H1 (cell line): ENCODE measurements at regions not wholly inside any gene's neighbourhood (a gene's known extent, or its start where the extent isn't known, plus 50 kb on each side); places are given as distances from the start of the nearest gene placed in this dataset.

Experiments
- SAP30 ChIP-seq: fragments of 300-600 bp; sonication (generic); IDR thresholded peaks from 2 replicates; pipeline ENCODE4 v1.7.1; 2012; ENCODE audit warnings: low read length, moderate library complexity, mild to moderate bottlenecking, inconsistent platforms; ENCODE audit not compliant: insufficient read depth, insufficient replicate concordance
- TBP ChIP-seq: IDR thresholded peaks from 2 replicates; pipeline ENCODE4 v1.6.1; 2011; ENCODE audit warnings: low read depth, low read length, improper control_type of control experiment
- TF ChIP-seq, protein P1 (sequence below): fragments of 300-600 bp; sonication (generic); IDR thresholded peaks from 2 replicates; pipeline ENCODE4 v1.7.1; 2012; ENCODE audit warnings: low read length, moderate library complexity, mild to moderate bottlenecking, inconsistent platforms; ENCODE audit not compliant: insufficient replicate concordance
- TF ChIP-seq, protein P2 (sequence below): IDR thresholded peaks from 2 replicates; pipeline ENCODE4 v1.6.1; 2011; ENCODE audit warnings: low read depth, mild to moderate bottlenecking, low read length; ENCODE audit not compliant: insufficient read depth

DNA sequence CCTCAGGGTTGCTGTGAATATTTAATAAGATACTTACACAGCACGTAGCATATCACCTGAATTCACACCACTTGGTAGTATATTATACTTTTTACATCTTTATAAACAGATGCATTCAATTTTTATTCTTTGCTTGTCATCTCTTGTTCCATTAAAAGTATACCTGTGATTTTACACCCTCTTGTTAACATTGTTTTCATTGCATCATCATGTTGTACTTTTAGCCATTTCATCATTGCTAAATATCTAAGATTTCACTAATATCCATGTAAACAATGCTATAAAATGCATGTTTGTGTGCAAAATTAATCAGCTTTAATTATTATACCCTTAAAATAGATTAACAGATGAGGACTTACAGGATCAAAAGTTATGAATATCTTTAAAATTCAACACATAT is 155.3 kb downstream of the MEX3B start (continued):
- TF ChIP-seq, protein P1, sequence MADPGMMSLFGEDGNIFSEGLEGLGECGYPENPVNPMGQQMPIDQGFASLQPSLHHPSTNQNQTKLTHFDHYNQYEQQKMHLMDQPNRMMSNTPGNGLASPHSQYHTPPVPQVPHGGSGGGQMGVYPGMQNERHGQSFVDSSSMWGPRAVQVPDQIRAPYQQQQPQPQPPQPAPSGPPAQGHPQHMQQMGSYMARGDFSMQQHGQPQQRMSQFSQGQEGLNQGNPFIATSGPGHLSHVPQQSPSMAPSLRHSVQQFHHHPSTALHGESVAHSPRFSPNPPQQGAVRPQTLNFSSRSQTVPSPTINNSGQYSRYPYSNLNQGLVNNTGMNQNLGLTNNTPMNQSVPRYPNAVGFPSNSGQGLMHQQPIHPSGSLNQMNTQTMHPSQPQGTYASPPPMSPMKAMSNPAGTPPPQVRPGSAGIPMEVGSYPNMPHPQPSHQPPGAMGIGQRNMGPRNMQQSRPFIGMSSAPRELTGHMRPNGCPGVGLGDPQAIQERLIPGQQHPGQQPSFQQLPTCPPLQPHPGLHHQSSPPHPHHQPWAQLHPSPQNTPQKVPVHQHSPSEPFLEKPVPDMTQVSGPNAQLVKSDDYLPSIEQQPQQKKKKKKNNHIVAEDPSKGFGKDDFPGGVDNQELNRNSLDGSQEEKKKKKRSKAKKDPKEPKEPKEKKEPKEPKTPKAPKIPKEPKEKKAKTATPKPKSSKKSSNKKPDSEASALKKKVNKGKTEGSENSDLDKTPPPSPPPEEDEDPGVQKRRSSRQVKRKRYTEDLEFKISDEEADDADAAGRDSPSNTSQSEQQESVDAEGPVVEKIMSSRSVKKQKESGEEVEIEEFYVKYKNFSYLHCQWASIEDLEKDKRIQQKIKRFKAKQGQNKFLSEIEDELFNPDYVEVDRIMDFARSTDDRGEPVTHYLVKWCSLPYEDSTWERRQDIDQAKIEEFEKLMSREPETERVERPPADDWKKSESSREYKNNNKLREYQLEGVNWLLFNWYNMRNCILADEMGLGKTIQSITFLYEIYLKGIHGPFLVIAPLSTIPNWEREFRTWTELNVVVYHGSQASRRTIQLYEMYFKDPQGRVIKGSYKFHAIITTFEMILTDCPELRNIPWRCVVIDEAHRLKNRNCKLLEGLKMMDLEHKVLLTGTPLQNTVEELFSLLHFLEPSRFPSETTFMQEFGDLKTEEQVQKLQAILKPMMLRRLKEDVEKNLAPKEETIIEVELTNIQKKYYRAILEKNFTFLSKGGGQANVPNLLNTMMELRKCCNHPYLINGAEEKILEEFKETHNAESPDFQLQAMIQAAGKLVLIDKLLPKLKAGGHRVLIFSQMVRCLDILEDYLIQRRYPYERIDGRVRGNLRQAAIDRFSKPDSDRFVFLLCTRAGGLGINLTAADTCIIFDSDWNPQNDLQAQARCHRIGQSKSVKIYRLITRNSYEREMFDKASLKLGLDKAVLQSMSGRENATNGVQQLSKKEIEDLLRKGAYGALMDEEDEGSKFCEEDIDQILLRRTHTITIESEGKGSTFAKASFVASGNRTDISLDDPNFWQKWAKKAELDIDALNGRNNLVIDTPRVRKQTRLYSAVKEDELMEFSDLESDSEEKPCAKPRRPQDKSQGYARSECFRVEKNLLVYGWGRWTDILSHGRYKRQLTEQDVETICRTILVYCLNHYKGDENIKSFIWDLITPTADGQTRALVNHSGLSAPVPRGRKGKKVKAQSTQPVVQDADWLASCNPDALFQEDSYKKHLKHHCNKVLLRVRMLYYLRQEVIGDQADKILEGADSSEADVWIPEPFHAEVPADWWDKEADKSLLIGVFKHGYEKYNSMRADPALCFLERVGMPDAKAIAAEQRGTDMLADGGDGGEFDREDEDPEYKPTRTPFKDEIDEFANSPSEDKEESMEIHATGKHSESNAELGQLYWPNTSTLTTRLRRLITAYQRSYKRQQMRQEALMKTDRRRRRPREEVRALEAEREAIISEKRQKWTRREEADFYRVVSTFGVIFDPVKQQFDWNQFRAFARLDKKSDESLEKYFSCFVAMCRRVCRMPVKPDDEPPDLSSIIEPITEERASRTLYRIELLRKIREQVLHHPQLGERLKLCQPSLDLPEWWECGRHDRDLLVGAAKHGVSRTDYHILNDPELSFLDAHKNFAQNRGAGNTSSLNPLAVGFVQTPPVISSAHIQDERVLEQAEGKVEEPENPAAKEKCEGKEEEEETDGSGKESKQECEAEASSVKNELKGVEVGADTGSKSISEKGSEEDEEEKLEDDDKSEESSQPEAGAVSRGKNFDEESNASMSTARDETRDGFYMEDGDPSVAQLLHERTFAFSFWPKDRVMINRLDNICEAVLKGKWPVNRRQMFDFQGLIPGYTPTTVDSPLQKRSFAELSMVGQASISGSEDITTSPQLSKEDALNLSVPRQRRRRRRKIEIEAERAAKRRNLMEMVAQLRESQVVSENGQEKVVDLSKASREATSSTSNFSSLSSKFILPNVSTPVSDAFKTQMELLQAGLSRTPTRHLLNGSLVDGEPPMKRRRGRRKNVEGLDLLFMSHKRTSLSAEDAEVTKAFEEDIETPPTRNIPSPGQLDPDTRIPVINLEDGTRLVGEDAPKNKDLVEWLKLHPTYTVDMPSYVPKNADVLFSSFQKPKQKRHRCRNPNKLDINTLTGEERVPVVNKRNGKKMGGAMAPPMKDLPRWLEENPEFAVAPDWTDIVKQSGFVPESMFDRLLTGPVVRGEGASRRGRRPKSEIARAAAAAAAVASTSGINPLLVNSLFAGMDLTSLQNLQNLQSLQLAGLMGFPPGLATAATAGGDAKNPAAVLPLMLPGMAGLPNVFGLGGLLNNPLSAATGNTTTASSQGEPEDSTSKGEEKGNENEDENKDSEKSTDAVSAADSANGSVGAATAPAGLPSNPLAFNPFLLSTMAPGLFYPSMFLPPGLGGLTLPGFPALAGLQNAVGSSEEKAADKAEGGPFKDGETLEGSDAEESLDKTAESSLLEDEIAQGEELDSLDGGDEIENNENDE = no peak
- no peak for TF ChIP-seq SAP30
- no peak for TF ChIP-seq TBP
- TF ChIP-seq, protein P2, sequence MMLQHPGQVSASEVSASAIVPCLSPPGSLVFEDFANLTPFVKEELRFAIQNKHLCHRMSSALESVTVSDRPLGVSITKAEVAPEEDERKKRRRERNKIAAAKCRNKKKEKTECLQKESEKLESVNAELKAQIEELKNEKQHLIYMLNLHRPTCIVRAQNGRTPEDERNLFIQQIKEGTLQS = no peak
